IPS-NIHi7 (cell line): ENCODE measurements at regions not wholly inside any gene's neighbourhood (a gene's known extent, or its start where the extent isn't known, plus 50 kb on each side); places are given as distances from the start of the nearest gene placed in this dataset.
A peak's percentile ranks its signal among the peaks of the same experiment; 100 is the strongest.

Experiments used
- DNase-seq: peaks from one replicate; pipeline ENCODE4 v3.0.0; 2012; ENCODE audit warnings: mixed read lengths; ENCODE audit errors: extremely low spot score

GRCh38 chr1:106960412-106960811 is 96.1 kb upstream of the PRMT6 start:
- no peak for DNase-seq

- no peak for DNase-seq
Observed at GRCh38 chr1:106961646-106962045, 94.8 kb upstream of the PRMT6 start.

- DNase-seq, result no peak
Observed at GRCh38 chr1:106962591-106962990, 93.9 kb upstream of the PRMT6 start.

- no peak for DNase-seq
Observed at GRCh38 chr1:106964495-106964894, 92.0 kb upstream of the PRMT6 start.

- DNase-seq, result no peak
Observed at GRCh38 chr1:106968644-106969043, 87.8 kb upstream of the PRMT6 start.

- no peak for DNase-seq
Observed at GRCh38 chr1:106969731-106970130, 86.7 kb upstream of the PRMT6 start.

GRCh38 chr1:106972074-106972473 is 84.4 kb upstream of the PRMT6 start:
- DNase-seq, result no peak

- DNase-seq, result peak; percentile 18
Observed at GRCh38 chr1:106975944-106976343, 80.5 kb upstream of the PRMT6 start.

GRCh38 chr1:106978477-106979322 is 77.8 kb upstream of the PRMT6 start:
- no peak for DNase-seq

- no peak for DNase-seq
Observed at GRCh38 chr1:106979371-106979770, 77.1 kb upstream of the PRMT6 start.

- DNase-seq, result no peak
Observed at GRCh38 chr1:106980121-106980520, 76.4 kb upstream of the PRMT6 start.

GRCh38 chr1:106984801-106985200 is 71.7 kb upstream of the PRMT6 start:
- DNase-seq, result no peak

GRCh38 chr1:106986603-106987002 is 69.9 kb upstream of the PRMT6 start:
- peak; percentile 11 for DNase-seq

GRCh38 chr1:106995970-106996369 is 60.5 kb upstream of the PRMT6 start:
- no peak for DNase-seq

GRCh38 chr1:106998431-106999002 is 58.0 kb upstream of the PRMT6 start:
- no peak for DNase-seq

GRCh38 chr1:107000902-107001301 is 55.6 kb upstream of the PRMT6 start:
- DNase-seq, result no peak

- DNase-seq, result no peak
Observed at GRCh38 chr1:107003972-107004371, 52.5 kb upstream of the PRMT6 start.

- DNase-seq, result no peak
Observed at GRCh38 chr1:107004421-107004820, 52.1 kb upstream of the PRMT6 start.
